Cardiac fibroblast (primary cell): ENCODE measurements at regions not wholly inside any gene's neighbourhood (a gene's known extent, or its start where the extent isn't known, plus 50 kb on each side); places are given as distances from the start of the nearest gene placed in this dataset.

Experiments
- DNase-seq, 2 donors: peaks; one replicate each; pipeline versions ENCODE4 v3.0.0 to v3.0.0-alpha.2; 2010; ENCODE audit warnings: low read depth in 2 of 2
- H3K4me3 ChIP-seq, 2 donors: replicated peaks in 1 of 2; 1 replicate in 1 of 2; 2 replicates in 1 of 2; pipeline ENCODE4 v1.5.1; 2011; ENCODE audit warnings: low read depth in 2 of 2, low read length in 2 of 2, mild to moderate bottlenecking in 2 of 2, moderate library complexity in 1 of 2
- TF ChIP-seq, protein P1 (sequence below): IDR thresholded peaks from one replicate; pipeline ENCODE4 v1.5.1; 2011; ENCODE audit warnings: low read depth, mild to moderate bottlenecking, low read length, inconsistent platforms

DNA sequence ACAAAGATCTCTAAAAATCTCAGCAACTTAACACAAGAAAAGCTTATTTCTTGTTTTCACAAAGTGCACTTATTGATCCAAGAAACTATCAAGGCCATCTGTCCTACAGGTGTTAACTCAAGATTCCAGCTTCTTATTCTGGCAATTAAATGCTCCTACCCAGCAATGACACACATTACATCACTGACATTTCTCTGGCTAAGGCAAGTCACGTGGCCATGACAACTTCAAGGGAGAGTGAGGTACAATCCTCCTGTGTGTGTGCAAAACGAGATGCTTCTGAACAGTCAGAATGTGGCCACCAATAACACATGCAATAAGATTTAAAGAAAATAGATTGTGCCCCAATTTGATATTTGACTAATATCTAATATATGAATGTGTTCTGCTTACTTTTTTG, 169.3 kb upstream of the BTBD3 start:
- no peak for DNase-seq
- no peak overlapping the region for H3K4me3 ChIP-seq
- TF ChIP-seq, protein P1, sequence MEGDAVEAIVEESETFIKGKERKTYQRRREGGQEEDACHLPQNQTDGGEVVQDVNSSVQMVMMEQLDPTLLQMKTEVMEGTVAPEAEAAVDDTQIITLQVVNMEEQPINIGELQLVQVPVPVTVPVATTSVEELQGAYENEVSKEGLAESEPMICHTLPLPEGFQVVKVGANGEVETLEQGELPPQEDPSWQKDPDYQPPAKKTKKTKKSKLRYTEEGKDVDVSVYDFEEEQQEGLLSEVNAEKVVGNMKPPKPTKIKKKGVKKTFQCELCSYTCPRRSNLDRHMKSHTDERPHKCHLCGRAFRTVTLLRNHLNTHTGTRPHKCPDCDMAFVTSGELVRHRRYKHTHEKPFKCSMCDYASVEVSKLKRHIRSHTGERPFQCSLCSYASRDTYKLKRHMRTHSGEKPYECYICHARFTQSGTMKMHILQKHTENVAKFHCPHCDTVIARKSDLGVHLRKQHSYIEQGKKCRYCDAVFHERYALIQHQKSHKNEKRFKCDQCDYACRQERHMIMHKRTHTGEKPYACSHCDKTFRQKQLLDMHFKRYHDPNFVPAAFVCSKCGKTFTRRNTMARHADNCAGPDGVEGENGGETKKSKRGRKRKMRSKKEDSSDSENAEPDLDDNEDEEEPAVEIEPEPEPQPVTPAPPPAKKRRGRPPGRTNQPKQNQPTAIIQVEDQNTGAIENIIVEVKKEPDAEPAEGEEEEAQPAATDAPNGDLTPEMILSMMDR, result no peak

DNA sequence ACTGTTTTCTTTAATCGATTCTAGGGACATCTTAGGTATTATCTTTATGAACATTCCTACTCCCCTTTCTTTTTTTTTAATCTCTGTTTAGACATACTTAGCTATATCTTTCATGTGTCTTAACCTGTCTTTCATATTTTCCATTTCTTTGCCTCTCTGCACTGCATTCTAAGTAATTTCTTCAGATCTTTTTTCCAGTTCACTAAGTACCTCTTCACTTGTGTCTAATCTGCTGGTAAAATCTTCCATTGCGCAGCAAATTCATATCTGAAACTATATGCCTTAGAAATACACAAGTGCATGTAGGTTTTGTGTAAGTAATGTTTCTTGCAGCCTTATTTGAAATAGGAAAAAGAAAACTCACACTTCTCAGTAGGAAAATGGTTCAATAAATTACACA, 165.4 kb upstream of the BTBD3 start:
- no peak for DNase-seq
- TF ChIP-seq, protein P1, result no peak
- no peak overlapping the region for H3K4me3 ChIP-seq

DNA sequence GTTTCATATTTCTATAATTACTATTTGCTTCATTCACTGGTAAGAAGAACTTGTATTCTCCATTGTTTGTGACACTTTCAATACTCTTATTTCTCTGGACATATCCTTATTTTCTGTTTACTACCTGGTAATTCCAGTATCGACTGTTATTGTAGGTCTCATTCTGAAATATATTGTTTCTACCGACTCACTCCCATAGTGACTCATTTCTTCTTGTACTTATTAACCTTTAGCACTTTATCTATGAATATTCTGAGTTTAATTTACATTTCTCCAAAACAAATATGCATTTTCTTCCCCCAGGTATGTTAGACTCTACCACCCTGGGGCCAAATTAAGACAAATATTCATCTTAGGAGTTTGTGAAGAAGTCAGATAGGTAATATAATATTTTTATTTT, 164.5 kb upstream of the BTBD3 start:
- no peak for DNase-seq
- no peak overlapping the region for H3K4me3 ChIP-seq
- TF ChIP-seq, protein P1, result no peak

DNA sequence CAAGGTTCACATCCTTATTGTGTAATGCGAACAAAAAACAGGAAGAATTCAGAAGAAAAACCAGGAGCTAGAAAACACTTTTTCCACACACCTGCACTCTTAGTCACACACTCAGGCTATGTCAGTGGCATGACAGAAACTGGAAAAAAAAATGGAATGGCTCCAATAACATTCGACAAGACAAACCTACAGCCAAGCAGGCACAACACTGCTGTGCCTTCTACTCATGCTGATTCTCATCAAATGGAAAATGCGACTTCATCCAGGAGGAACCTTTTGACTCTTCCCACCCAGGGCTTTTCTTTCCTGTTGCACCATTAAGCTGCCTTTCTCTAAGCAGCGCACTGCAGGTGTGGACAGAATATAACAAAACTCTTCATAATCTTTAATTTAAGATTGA, 163.2 kb upstream of the BTBD3 start:
- no peak for DNase-seq
- TF ChIP-seq, protein P1, result no peak
- H3K4me3 ChIP-seq, result no peak overlapping the region

DNA sequence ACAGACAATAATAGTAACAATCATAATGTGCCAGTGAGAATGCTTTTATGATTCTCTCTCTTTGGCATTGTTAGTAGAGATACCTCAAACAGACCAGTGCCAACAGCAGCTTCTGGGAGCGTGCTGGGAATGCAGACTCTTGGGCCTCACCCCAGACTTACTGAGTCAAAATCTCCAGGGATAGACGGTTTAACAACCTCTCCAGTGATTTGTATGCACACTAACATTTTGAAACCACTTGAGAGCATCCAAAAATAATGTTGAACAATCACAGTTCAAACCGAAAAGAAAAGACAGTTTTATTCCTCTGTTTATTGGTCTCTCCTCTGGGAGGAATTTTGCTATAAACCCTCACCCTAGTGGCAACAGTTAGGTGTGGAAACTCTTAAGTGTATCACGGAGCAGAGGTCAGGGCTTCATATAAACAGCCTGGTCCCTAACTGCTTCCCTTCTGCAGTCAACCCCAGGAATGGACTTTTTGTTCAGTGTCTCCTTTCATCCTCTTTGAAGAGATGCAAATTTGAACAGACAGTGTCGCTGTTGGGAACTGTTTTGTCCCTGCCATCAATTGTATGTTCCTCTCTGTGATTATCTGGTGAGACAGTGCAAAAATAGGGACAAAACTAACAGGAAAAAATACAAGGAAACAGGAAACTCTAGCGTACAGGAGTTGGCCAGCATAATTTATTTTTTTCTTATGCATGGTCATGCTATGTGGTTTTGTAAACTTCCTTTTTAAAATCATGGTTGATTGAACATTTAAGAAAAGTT, 162.4 kb upstream of the BTBD3 start:
- TF ChIP-seq, protein P1, result no peak
- peak in 1 of 2 donors; percentile 49 for DNase-seq

DNA sequence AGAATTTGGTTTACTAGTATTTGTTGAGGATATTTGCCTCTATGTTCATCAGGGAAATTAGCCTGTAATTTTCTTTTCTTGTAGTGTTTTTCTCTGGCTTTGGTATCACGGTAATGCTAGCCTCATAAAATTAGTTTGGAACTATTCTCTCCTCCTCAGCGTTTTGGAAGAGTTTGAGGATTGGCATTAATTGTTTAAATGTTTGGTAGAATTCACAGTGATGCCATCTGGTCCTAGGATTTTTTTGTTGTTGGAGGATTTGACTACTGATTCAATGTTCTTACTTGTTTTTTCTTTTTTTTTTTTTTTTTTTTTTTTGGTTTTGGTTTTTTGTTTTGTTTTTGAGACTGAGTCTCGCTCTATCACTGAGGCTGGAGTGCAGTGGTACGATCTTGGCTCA, 156.2 kb upstream of the BTBD3 start:
- DNase-seq, result no peak
- no peak overlapping the region for H3K4me3 ChIP-seq
- TF ChIP-seq, protein P1, result no peak

More for the DNA sequence above, 162.4 kb upstream of the BTBD3 start:
- H3K4me3 ChIP-seq, result no peak overlapping the region

DNA sequence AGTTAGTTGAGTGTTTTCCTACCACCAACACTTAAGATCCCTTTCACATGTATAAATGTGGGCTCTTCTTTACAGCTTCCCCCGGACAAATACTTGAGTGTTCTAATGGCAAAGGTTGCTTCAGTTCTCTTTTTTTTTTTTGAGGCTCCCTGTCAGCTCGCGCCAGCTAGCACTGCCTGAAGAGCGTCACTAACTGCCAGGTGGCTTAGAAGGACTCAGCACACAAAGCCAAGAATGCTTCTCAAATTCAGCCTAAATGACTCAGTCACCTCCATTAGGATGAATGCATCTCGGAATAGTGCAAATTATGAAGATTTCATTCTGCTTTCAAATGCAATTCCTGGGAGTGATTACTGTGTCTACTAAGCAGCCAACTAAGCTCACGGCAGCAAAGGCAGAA, 150.7 kb upstream of the BTBD3 start:
- no peak overlapping the region for H3K4me3 ChIP-seq

More for the DNA sequence above, 150.7 kb upstream of the BTBD3 start:
- peak in 1 of 2 donors; percentile 15 for DNase-seq
- TF ChIP-seq, protein P1, result no peak
